ENCODE measurements at regions not wholly inside any gene's neighbourhood (a gene's known extent, or its start where the extent isn't known, plus 50 kb on each side); places are given as distances from the start of the nearest gene placed in this dataset.

DNA sequence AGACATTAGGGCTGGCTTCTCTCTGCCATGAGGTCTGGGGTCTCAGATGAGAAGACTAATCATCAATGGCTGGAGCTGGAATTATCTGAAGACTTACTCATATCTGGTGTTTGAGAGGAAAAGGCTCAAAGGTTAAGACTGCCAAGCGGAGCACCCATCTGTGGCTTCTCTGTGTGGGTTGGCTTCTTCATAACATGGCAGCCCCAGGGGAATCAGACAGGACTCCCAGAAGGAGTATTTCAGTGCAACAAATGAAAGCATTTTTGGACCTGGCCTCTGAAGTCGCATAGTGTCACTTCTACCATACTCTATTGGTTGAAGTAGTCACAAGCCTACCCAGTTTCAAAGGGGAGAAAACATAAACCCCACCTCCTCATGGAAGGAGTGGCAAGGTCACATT lies 171.8 kb upstream of the KRR1 start:
- H3K4me3 ChIP-seq (replicated peaks in 1 of 4; ENCODE audit: control extremely low read depth in 1 of 4, insufficient read depth in 1 of 4, low read depth in 3 of 4, low read length in 4 of 4): no peak overlapping the region
- H3K9ac ChIP-seq (ENCODE audit: insufficient read depth, low read length): no peak overlapping the region
- TF ChIP-seq EZH2 (IDR thresholded peaks at IDR 0.05; ENCODE audit: low read length, missing control alignments) (no peak), CTCF (conservative IDR thresholded peaks at IDR 0.05 in 1 of 2, IDR thresholded peaks at IDR 0.05 in 1 of 2; ENCODE audit: low read depth in 1 of 2, low read length in 2 of 2) (no peak)
- H3K27ac ChIP-seq (ENCODE audit: insufficient read depth, low read length): no peak overlapping the region
- H2AFZ ChIP-seq (ENCODE audit: low read length): no peak overlapping the region
- no peaks in the 10 kb centered on the region for H3K36me3 ChIP-seq (ENCODE audit: control insufficient read depth, insufficient read depth, low read length)
- DNase-seq (ENCODE audit: low read depth in 2 of 2): no peak
- H3K4me1 ChIP-seq (ENCODE audit: control insufficient read depth, extremely low read depth, insufficient read depth, low read length): peaks cover 12% of the 10 kb centered on the region
- H4K20me1 ChIP-seq (ENCODE audit: control insufficient read depth, extremely low read depth, insufficient read depth, low read length): no peaks in the 10 kb centered on the region
- no peaks in the 10 kb centered on the region for H3K9me3 ChIP-seq (ENCODE audit: control insufficient read depth, insufficient read depth, low read depth, low read length)
- no peak overlapping the region for H3K4me2 ChIP-seq (ENCODE audit: extremely low read depth, insufficient read depth, low read length)
- H3K27me3 ChIP-seq (ENCODE audit: control insufficient read depth, insufficient read depth, low read length): no peaks in the 10 kb centered on the region
- H3K79me2 ChIP-seq (ENCODE audit: control insufficient read depth, insufficient read depth, low read length): no peaks in the 10 kb centered on the region

GRCh38 chr12:75677522-75677921 lies 166.1 kb upstream of the KRR1 start:
- Histone ChIP-seq H4K20me1 (ENCODE audit: control insufficient read depth, extremely low read depth, insufficient read depth, low read length) (no peaks in the 10 kb centered on the region), H3K27ac (ENCODE audit: insufficient read depth, low read length) (no peak overlapping the region), H3K4me3 (replicated peaks in 1 of 4; ENCODE audit: control extremely low read depth in 1 of 4, insufficient read depth in 1 of 4, low read depth in 3 of 4, low read length in 4 of 4) (no peak overlapping the region), H2AFZ (ENCODE audit: low read length) (no peak overlapping the region), H3K27me3 (ENCODE audit: control insufficient read depth, insufficient read depth, low read length) (no peaks in the 10 kb centered on the region), H3K4me1 (ENCODE audit: control insufficient read depth, extremely low read depth, insufficient read depth, low read length) (no peaks in the 10 kb centered on the region), H3K9ac (ENCODE audit: insufficient read depth, low read length) (no peak overlapping the region), H3K79me2 (ENCODE audit: control insufficient read depth, insufficient read depth, low read length) (no peaks in the 10 kb centered on the region), H3K4me2 (ENCODE audit: extremely low read depth, insufficient read depth, low read length) (no peak overlapping the region), H3K9me3 (ENCODE audit: control insufficient read depth, insufficient read depth, low read depth, low read length) (no peaks in the 10 kb centered on the region), H3K36me3 (ENCODE audit: control insufficient read depth, insufficient read depth, low read length) (no peaks in the 10 kb centered on the region)
- TF ChIP-seq CTCF (conservative IDR thresholded peaks at IDR 0.05 in 1 of 2, IDR thresholded peaks at IDR 0.05 in 1 of 2; ENCODE audit: low read depth in 1 of 2, low read length in 2 of 2) (no peak), EZH2 (IDR thresholded peaks at IDR 0.05; ENCODE audit: low read length, missing control alignments) (no peak)
- no peak for DNase-seq (ENCODE audit: low read depth in 2 of 2)

DNA sequence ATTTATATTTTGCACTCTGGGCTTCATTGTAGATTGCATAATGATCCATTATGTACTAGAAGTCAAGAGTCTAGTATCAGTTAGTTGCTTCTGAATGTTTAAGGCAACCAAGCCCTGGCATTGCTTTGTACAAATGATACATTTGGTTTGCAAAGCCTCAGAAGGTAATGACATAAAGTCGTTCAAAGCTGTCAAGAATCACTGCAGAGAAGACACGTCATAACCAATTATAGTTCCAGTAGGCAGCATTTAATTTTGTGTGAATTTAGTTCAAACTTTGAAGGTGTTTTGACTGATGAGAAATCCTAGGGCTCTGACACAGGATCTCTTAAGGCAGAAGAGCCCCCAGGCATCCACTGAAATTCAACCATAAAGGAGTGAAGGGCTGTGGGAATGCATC lies 163.0 kb upstream of the KRR1 start:
- Histone ChIP-seq H2AFZ (ENCODE audit: low read length) (no peak overlapping the region), H4K20me1 (ENCODE audit: control insufficient read depth, extremely low read depth, insufficient read depth, low read length) (no peaks in the 10 kb centered on the region), H3K4me2 (ENCODE audit: extremely low read depth, insufficient read depth, low read length) (no peak overlapping the region), H3K9me3 (ENCODE audit: control insufficient read depth, insufficient read depth, low read depth, low read length) (no peaks in the 10 kb centered on the region), H3K79me2 (ENCODE audit: control insufficient read depth, insufficient read depth, low read length) (no peaks in the 10 kb centered on the region), H3K4me1 (ENCODE audit: control insufficient read depth, extremely low read depth, insufficient read depth, low read length) (no peaks in the 10 kb centered on the region), H3K9ac (ENCODE audit: insufficient read depth, low read length) (no peak overlapping the region), H3K27me3 (ENCODE audit: control insufficient read depth, insufficient read depth, low read length) (no peaks in the 10 kb centered on the region), H3K36me3 (ENCODE audit: control insufficient read depth, insufficient read depth, low read length) (no peaks in the 10 kb centered on the region), H3K4me3 (replicated peaks in 1 of 4; ENCODE audit: control extremely low read depth in 1 of 4, insufficient read depth in 1 of 4, low read depth in 3 of 4, low read length in 4 of 4) (no peak overlapping the region), H3K27ac (ENCODE audit: insufficient read depth, low read length) (no peak overlapping the region)
- DNase-seq (ENCODE audit: low read depth in 2 of 2): no peak
- no peak for TF ChIP-seq CTCF (conservative IDR thresholded peaks at IDR 0.05 in 1 of 2, IDR thresholded peaks at IDR 0.05 in 1 of 2; ENCODE audit: low read depth in 1 of 2, low read length in 2 of 2)
- no peak for TF ChIP-seq EZH2 (IDR thresholded peaks at IDR 0.05; ENCODE audit: low read length, missing control alignments)
